Heart right ventricle (tissue), 16 donors: ENCODE measurements at regions not wholly inside any gene's neighbourhood (a gene's known extent, or its start where the extent isn't known, plus 50 kb on each side); places are given as distances from the start of the nearest gene placed in this dataset.

Experiments used
- ATAC-seq, 8 donors: fragments of 200-7000 bp; cut with Tn5 transposase; one replicate each; pipeline ENCODE4 v1.9.1; 2020; ENCODE audit warnings: mild to moderate bottlenecking in 8 of 8, moderate library complexity in 8 of 8, moderate number of reproducible peaks in 1 of 8
- DNase-seq, 2 donors: peaks; one replicate each; pipeline ENCODE4 v3.0.0-alpha.2; 2020
- H3K27ac ChIP-seq, 10 donors: fragments of 200-600 bp; sonication (generic) in 2 of 10; one replicate each; pipeline versions ENCODE4 v1.5.0 to v1.8.0; 2020 to 2022; ENCODE audit warnings: mild to moderate bottlenecking in 3 of 10
- H3K27me3 ChIP-seq, 7 donors: fragments of 200-600 bp; one replicate each; pipeline ENCODE4 v1.8.0; 2021 to 2022; ENCODE audit warnings: mild to moderate bottlenecking in 2 of 7
- H3K36me3 ChIP-seq, 9 donors: fragments of 200-600 bp; sonication (generic) in 1 of 9; one replicate each; pipeline versions ENCODE4 v1.5.0 to v1.8.0; 2020 to 2022; ENCODE audit warnings: mild to moderate bottlenecking in 2 of 9
- H3K4me1 ChIP-seq, 9 donors: fragments of 200-600 bp; sonication (generic) in 1 of 9; one replicate each; pipeline versions ENCODE4 v1.5.0 to v1.8.0; 2020 to 2022; ENCODE audit warnings: mild to moderate bottlenecking in 4 of 9
- H3K4me3 ChIP-seq, 10 donors: fragments of 200-600 bp; sonication (generic) in 2 of 10; one replicate each; pipeline versions ENCODE4 v1.5.0 to v1.8.0; 2020 to 2022; ENCODE audit warnings: mild to moderate bottlenecking in 7 of 10, moderate library complexity in 2 of 10
- H3K9me3 ChIP-seq, 11 donors: fragments of 200-600 bp in 10 of 11; sonication (generic) in 2 of 11; one replicate each; pipeline versions ENCODE4 v1.5.0 to v1.8.0; 2013 to 2022; ENCODE audit warnings: mild to moderate bottlenecking in 2 of 11, control low read depth in 1 of 11, moderate library complexity in 1 of 11
- WGBS, 2 donors: extraction: QIAGEN DNeasy Blood & Tissue Kit; methylation state at CpG; one replicate each; pipeline ENCODE4 v1.1.7; 2013; ENCODE audit warnings: inconsistent platforms in 1 of 2; 5-methylcytosine and 5-hydroxymethylcytosine counted together
- intact Hi-C, 10 donors: fragments of 100-400 bp; cut with DNase I; formaldehyde crosslinking; loops; one replicate each; pipeline versions ENCODE4 v1.11.1 to v1.14.2; 2022
- TF ChIP-seq, protein P1 (sequence below), 9 donors: fragments of 200-600 bp; sonication (generic) in 2 of 9; IDR thresholded peaks; one replicate each; pipeline versions ENCODE4 v1.5.0 to v1.8.0; 2021 to 2022; ENCODE audit warnings: antibody characterized with exemption in 9 of 9, mild to moderate bottlenecking in 5 of 9, moderate library complexity in 1 of 9
- donor health status: Arrhythmogenic right ventricular cardiomyopathy.
- donor health status: ischemic (EF 13 %, LVEDD 7.1; RV severe dilation, severe dysfunction).
- donor health status: healthy with polysubstance abuse.
- donor health status: DM: no; HTN: yes; CAD: no.
- donor health status: DM: no; HTN: no; CAD: no.
- donor health status: ischemic (EF 25% LVEDD 6.9; RV normal size, moderate dysfunction).
- donor health status: ischemic (EF 25% LVEDD 5.7; RV mildly dilated, moderate dysfunction).
- donor health status: healthy.
- donor health status: DM: yes; HTN: yes; CAD: no.
- donor health status: Ischemic cardiomyopathy.
- donor health status: ischemic (EF 35%, LVEDD 5.7; RV mildly dilated, moderate dysfunction).
- donor health status: nonischemic (EF 11% LVEDD 7.7; RV severe dilation, severe dysfunction).
- donor health status: DM: yes; HTN: yes; CAD: no.
- donor health status: PGD.
- donor health status: ischemic (EF 29% LVEDD 5.4; RV normal size, mild dysfunction).
- donor health status: nonischemic (EF 23%, LVEDD 6.1; RV moderate dilation, normal function).

DNA sequence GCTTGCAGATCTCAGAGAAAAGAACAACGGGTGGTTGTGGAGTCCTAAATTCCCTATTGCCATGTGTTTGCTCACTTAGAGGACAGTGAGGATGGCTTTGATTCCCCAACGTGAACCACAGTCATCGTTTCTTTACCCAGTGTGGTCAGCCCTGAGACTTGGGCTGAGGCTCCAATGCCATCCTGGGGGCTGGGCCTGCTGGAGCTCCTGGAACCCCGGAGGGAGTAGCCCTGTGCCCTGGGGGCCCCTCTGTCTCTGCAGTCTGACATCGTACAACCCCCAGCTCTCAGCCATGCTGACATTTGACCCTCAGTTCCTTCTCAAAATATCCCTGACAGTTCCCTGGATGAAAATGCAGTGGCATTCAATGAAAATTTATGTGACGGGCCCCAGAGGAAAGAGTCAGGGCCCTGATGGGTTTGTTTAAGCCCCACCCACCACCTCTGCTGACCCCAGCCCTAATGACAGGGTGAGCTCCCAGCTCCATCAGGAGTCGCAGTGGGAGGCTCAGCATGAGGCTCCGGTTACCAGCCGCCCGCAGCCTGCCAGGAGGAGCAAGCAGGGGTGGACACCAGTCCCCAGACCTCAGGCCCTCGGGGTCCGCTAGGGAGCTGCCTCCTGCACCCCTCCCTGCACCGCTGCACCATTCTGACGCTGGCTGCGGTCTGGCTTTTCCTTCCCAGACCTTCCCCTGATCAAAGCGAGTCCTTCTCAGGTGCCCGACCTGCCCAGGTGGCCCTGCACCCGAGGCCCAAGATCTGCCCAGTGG lies 120.9 kb downstream of the TWIST2 start:
- TF ChIP-seq, protein P1, sequence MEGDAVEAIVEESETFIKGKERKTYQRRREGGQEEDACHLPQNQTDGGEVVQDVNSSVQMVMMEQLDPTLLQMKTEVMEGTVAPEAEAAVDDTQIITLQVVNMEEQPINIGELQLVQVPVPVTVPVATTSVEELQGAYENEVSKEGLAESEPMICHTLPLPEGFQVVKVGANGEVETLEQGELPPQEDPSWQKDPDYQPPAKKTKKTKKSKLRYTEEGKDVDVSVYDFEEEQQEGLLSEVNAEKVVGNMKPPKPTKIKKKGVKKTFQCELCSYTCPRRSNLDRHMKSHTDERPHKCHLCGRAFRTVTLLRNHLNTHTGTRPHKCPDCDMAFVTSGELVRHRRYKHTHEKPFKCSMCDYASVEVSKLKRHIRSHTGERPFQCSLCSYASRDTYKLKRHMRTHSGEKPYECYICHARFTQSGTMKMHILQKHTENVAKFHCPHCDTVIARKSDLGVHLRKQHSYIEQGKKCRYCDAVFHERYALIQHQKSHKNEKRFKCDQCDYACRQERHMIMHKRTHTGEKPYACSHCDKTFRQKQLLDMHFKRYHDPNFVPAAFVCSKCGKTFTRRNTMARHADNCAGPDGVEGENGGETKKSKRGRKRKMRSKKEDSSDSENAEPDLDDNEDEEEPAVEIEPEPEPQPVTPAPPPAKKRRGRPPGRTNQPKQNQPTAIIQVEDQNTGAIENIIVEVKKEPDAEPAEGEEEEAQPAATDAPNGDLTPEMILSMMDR (IDR thresholded peaks at IDR 0.05), result no peak
- intact Hi-C loops, result loop anchor here in 1 of 10 donors (10.0 kb wide), 1 partner anchor 614 kb away; no protein-coding TSS in a partner anchor
- H3K36me3 ChIP-seq, result no peaks in the 10 kb centered on the region
- 66 to 67% methylated on average over 18 of the region's 18 CpGs for WGBS, 2 donors
- H3K27me3 ChIP-seq, result peaks cover 0 to 42% (median 11%) of the 10 kb centered on the region in 7 donors
- no peak overlapping the region for H3K4me3 ChIP-seq
- H3K27ac ChIP-seq, result no peak overlapping the region
- no peak for ATAC-seq
- DNase-seq, result no peak
- peaks cover 0 to 3% (median 0%) of the 10 kb centered on the region in 9 donors for H3K4me1 ChIP-seq
- H3K9me3 ChIP-seq, result no peaks in the 10 kb centered on the region

DNA sequence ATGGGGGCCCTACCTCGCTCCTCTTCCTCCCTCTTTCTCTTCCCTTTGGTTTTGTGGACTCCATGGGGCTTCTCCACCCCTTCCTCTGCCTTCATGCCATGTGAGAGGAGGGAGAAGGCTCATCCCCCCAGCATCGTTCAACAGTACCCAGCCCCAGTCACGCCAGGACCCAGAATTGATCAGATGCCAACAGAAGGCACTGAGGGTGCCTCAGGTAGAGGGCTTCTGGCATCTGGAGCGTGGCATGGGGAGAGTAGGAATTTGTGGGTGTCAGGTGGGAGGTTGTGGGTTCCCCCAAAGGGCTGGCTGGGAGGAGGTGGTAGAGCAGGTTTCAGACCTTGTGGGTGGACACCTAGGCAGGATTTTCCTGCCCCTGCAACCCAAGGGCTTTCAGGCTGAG lies 122.0 kb downstream of the TWIST2 start:
- Histone ChIP-seq H3K4me3 (no peak overlapping the region), H3K4me1 (peaks cover 0 to 3% (median 0%) of the 10 kb centered on the region in 9 donors), H3K27ac (no peak overlapping the region), H3K27me3 (peaks cover 0 to 36% (median 11%) of the 10 kb centered on the region in 7 donors), H3K36me3 (no peaks in the 10 kb centered on the region), H3K9me3 (peaks cover 0 to 4% (median 0%) of the 10 kb centered on the region in 11 donors)
- no peak for DNase-seq
- intact Hi-C loops, result loop anchor here in 3 of 10 donors (10.0 kb wide), 2 partner anchors 605 to 615 kb away; no protein-coding TSS in a partner anchor
- 87 to 91% methylated on average over 4 of the region's 4 CpGs for WGBS, 2 donors
- TF ChIP-seq, protein P1 (IDR thresholded peaks at IDR 0.05), result no peak
- ATAC-seq, result no peak

DNA sequence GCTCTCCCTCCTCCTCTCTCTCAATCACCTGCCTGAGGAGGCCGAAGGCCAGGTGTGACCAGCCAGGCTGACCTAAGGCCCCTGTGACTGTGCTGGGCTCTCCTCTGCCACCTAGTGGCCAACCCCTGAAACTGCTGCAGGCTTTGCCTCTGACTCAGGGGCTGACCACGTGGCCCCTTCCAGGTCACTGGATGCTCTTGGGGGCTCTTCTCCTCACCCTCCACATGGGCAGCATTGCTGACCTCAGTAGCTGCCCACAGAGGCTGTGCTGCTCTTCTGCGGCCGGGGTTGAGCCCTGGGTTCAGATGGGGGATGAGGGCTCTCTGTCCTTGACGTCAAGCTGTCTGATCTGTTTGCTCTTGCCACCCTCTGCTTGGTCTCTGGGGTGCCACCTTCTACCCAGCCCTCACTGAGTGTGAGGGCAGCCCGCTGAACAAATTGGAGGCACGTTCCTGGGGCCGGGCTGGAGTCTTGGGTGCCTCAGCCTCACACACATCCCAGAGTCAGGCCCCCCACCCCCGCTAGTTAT lies 122.7 kb downstream of the TWIST2 start:
- peaks cover 0 to 3% (median 0%) of the 10 kb centered on the region in 9 donors for H3K4me1 ChIP-seq
- intact Hi-C loops, result loop anchor here in 2 of 10 donors (10.0 kb wide), 2 partner anchors 606 to 616 kb away; no protein-coding TSS in a partner anchor
- no peak overlapping the region for H3K4me3 ChIP-seq
- ATAC-seq (peak; percentile 54 to 81 (median 74)), DNase-seq (peak; percentile 37 to 51)
- peaks cover 0 to 35% (median 11%) of the 10 kb centered on the region in 7 donors for H3K27me3 ChIP-seq
- WGBS, 2 donors, result 39 to 41% methylated on average over 9 of the region's 9 CpGs
- TF ChIP-seq, protein P1 (IDR thresholded peaks at IDR 0.05), result peak in 8 of 9 donors; percentile 93 to 99 (median 98)
- peaks cover 0 to 11% (median 7%) of the 10 kb centered on the region in 11 donors for H3K9me3 ChIP-seq
- H3K27ac ChIP-seq, result no peak overlapping the region
- H3K36me3 ChIP-seq, result no peaks in the 10 kb centered on the region

DNA sequence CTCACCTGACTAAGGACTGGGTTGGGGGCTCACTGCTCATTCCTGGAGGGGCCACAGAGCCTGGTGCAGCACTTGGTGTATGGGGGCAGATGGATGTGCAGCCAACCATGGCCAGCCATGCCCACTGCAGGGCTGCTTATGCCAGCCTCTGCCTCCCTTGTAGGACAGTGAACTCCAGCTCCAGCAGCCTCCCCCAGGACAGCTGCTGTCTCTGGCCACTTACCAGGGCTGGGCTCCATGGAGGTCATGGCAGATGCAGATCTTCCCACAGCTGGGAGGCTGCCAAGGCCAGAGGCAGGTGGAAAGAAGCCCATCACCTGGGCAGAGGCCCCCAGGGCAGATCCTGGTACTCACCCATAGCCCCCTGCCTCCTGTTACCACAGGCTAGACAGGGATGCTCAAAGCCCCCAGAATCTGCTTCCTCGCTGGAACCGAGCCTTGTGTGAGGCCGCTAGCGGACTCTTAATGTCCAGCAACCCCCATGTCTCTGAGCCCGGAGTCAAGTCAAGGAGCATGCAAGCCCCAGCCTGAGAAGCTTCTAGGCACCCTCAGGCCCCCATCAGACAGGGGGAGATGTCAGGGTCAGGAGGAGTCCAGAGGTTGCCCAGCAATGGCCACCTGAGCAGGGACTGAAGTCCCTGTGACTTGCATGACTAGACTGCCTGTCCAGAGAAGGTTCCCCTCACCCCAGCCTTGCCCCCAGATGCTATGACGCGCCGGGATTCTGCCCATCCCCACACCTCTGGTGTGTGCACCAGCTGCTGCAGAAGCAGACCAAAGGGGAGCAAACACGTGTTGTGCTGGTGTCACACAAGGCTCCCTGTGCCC lies 123.6 kb downstream of the TWIST2 start:
- peaks cover 0 to 3% (median 0%) of the 10 kb centered on the region in 9 donors for H3K4me1 ChIP-seq
- DNase-seq (no peak), ATAC-seq (peak in 1 of 8 donors; percentile 34)
- no peak overlapping the region for H3K27ac ChIP-seq
- no peaks in the 10 kb centered on the region for H3K36me3 ChIP-seq
- intact Hi-C loops, result loop anchor here in 2 of 10 donors (10.0 kb wide), 2 partner anchors 607 to 617 kb away; no protein-coding TSS in a partner anchor
- TF ChIP-seq, protein P1 (IDR thresholded peaks at IDR 0.05), result no peak
- H3K27me3 ChIP-seq, result peaks cover 0 to 31% (median 11%) of the 10 kb centered on the region in 7 donors
- 92 to 94% methylated on average over 9 of the region's 9 CpGs for WGBS, 2 donors
- H3K4me3 ChIP-seq, result no peak overlapping the region
- peaks cover 0 to 21% (median 10%) of the 10 kb centered on the region in 11 donors for H3K9me3 ChIP-seq
